Breast epithelium (tissue), 3 donors: ENCODE measurements at regions not wholly inside any gene's neighbourhood (a gene's known extent, or its start where the extent isn't known, plus 50 kb on each side); places are given as distances from the start of the nearest gene placed in this dataset.

Experiments used
- POLR2A ChIP-seq: fragments of 450-650 bp; IDR thresholded peaks from one replicate; pipeline ENCODE4 v1.6.1; 2016; ENCODE audit warnings: antibody characterized with exemption, mild to moderate bottlenecking, moderate library complexity
- POLR2AphosphoS5 ChIP-seq, 3 donors: sonication (generic); formaldehyde crosslinking; IDR thresholded peaks; one replicate each; pipeline ENCODE4 v1.6.1; 2017; ENCODE audit warnings: antibody characterized with exemption in 3 of 3
- TF ChIP-seq, protein P1 (sequence below), 3 donors: fragments of 450-650 bp; IDR thresholded peaks; one replicate each; pipeline ENCODE4 v1.5.1; 2016 to 2017; ENCODE audit warnings: antibody characterized with exemption in 3 of 3, mild to moderate bottlenecking in 3 of 3, moderate library complexity in 3 of 3

DNA sequence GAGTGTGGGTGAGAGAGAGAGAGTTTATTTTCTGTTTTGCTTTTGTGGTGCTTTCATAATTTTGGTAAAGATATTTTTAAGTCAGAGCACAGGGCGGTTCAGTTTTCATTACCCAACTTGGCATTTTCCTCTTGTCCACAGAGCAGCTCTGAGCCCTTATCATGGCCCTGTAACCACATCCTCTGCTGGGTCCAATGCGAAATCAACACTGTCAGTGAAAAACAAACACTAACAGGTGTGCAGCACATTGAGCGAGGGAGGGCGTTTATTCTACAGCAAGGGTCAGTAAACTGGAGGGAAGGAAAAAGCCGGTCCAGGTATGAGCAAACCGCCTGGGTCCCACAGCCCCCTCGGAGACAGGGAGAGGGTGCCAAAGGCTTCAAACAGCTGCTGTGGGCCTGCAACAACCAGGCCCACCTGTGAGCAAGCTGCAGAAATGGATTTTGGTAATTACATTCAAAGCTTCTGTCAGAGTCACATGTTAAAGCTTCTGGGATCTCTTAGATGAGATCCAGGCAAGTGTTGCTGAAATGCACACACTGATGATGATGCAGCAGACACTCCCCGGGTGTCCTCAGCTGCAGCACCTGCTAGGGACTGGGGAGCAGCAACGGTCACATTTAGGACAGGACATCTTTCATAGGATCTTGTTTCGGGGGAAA lies 132.7 kb upstream of the DYRK2 start:
- TF ChIP-seq, protein P1, sequence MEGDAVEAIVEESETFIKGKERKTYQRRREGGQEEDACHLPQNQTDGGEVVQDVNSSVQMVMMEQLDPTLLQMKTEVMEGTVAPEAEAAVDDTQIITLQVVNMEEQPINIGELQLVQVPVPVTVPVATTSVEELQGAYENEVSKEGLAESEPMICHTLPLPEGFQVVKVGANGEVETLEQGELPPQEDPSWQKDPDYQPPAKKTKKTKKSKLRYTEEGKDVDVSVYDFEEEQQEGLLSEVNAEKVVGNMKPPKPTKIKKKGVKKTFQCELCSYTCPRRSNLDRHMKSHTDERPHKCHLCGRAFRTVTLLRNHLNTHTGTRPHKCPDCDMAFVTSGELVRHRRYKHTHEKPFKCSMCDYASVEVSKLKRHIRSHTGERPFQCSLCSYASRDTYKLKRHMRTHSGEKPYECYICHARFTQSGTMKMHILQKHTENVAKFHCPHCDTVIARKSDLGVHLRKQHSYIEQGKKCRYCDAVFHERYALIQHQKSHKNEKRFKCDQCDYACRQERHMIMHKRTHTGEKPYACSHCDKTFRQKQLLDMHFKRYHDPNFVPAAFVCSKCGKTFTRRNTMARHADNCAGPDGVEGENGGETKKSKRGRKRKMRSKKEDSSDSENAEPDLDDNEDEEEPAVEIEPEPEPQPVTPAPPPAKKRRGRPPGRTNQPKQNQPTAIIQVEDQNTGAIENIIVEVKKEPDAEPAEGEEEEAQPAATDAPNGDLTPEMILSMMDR (IDR thresholded peaks at IDR 0.05), result no peak
- no peak for TF ChIP-seq POLR2AphosphoS5 (IDR thresholded peaks at IDR 0.05)
- no peak for TF ChIP-seq POLR2A
